Lower leg skin (tissue), 3 donors: ENCODE measurements at regions not wholly inside any gene's neighbourhood (a gene's known extent, or its start where the extent isn't known, plus 50 kb on each side); places are given as distances from the start of the nearest gene placed in this dataset.

ENCODE experiments used
- CTCF ChIP-seq, 3 donors: fragments of 450-650 bp; IDR thresholded peaks; one replicate each; pipeline ENCODE4 v1.5.1; 2016; ENCODE audit warnings: antibody characterized with exemption in 3 of 3, mild to moderate bottlenecking in 3 of 3, moderate library complexity in 2 of 3
- POLR2A ChIP-seq, 2 donors: fragments of 450-650 bp; IDR thresholded peaks; one replicate each; pipeline ENCODE4 v1.6.1; 2016 to 2017; ENCODE audit warnings: antibody characterized with exemption in 2 of 2, mild to moderate bottlenecking in 1 of 2, moderate library complexity in 1 of 2

GRCh38 chr2:21372654-21373053 is 248.9 kb downstream of the TDRD15 start:
- no peak for TF ChIP-seq CTCF (IDR thresholded peaks at IDR 0.05)
- TF ChIP-seq POLR2A (IDR thresholded peaks at IDR 0.05): no peak
